IMR-90 (cell line): ENCODE measurements at regions not wholly inside any gene's neighbourhood (a gene's known extent, or its start where the extent isn't known, plus 50 kb on each side); places are given as distances from the start of the nearest gene placed in this dataset.

ENCODE experiments used
- ATAC-seq: fragments of 200-7000 bp; cut with Tn5 transposase; 2 replicates; pipeline ENCODE4 v1.9.1; 2020; ENCODE audit warnings: low read depth, mild to moderate bottlenecking, moderate library complexity
- BruUV-seq: library from RNA; stranded (reverse); fragments of 400-500 nt; replicated peaks from 2 replicates; lab custom pipeline; 2021; lab: Mats Ljungman, UMichigan
- CTCF ChIA-PET: fragments of 300-600 bp; formaldehyde crosslinking; extraction: SDS; loops from one replicate; lab custom pipeline; 2021; ENCODE audit warnings: antibody characterized with exemption; lab: Yijun Ruan, JAX
- POLR2A ChIA-PET: fragments of 300-600 bp; sonication (Branson Sonifier 250); formaldehyde crosslinking; loops from one replicate; lab custom pipeline; 2022; ENCODE audit warnings: antibody characterized with exemption; ENCODE audit not compliant: unreplicated experiment; lab: Charles Lee
- DNase-seq: peaks from one replicate; pipeline ENCODE4 v3.0.0; 2013
- H2AFZ ChIP-seq: replicated peaks from 2 replicates; pipeline ENCODE3; 2013; ENCODE audit warnings: low read length, mild to moderate bottlenecking; ENCODE audit not compliant: poor library complexity
- H2AK5ac ChIP-seq: 2 replicates; pipeline ENCODE4 v1.6.1; 2013; ENCODE audit warnings: low read depth, low read length, inconsistent platforms
- H2AK9ac ChIP-seq: replicated peaks from 2 replicates; pipeline ENCODE3; 2013; ENCODE audit warnings: mild to moderate bottlenecking, low read depth, low read length, moderate library complexity; ENCODE audit not compliant: poor library complexity
- H2BK120ac ChIP-seq: 2 replicates; pipeline ENCODE4 v1.6.1; 2013; ENCODE audit warnings: low read depth, low read length, inconsistent platforms
- H2BK15ac ChIP-seq: 3 replicates; pipeline ENCODE4 v1.6.1; 2013; ENCODE audit warnings: low read depth, low read length, inconsistent platforms
- H2BK20ac ChIP-seq: 2 replicates; pipeline ENCODE4 v1.6.1; 2013; ENCODE audit warnings: low read depth, mild to moderate bottlenecking, inconsistent platforms, low read length, moderate library complexity
- H2BK5ac ChIP-seq: 2 replicates; pipeline ENCODE4 v1.6.1; 2013; ENCODE audit warnings: mild to moderate bottlenecking, low read depth, low read length, inconsistent platforms; ENCODE audit not compliant: poor library complexity, severe bottlenecking
- H3K14ac ChIP-seq: replicated peaks from 2 replicates; pipeline ENCODE4 v1.6.1; 2013; ENCODE audit warnings: low read depth, low read length, inconsistent platforms
- H3K18ac ChIP-seq: 2 replicates; pipeline ENCODE4 v1.6.1; 2013; ENCODE audit warnings: low read depth, low read length, control low read depth
- H3K23ac ChIP-seq: 2 replicates; pipeline ENCODE4 v1.6.1; 2013; ENCODE audit warnings: low read depth, low read length, inconsistent platforms
- H3K27ac ChIP-seq: 2 replicates; pipeline ENCODE4 v1.5.1; 2013; ENCODE audit warnings: mild to moderate bottlenecking, control low read depth, low read length; ENCODE audit not compliant: insufficient read depth
- H3K27me3 ChIP-seq: 2 replicates; pipeline ENCODE4 v1.6.1; 2013; ENCODE audit warnings: low read length; ENCODE audit not compliant: control insufficient read depth, insufficient read depth
- H3K36me3 ChIP-seq: 2 replicates; pipeline ENCODE4 v1.6.1; 2013; ENCODE audit warnings: low read length, mixed read lengths; ENCODE audit not compliant: control insufficient read depth, insufficient read depth
- H3K4ac ChIP-seq: 2 replicates; pipeline ENCODE4 v1.6.1; 2013; ENCODE audit warnings: low read depth, low read length, inconsistent platforms
- H3K4me1 ChIP-seq: 2 replicates; pipeline ENCODE4 v1.6.1; 2013; ENCODE audit warnings: low read length, mixed read lengths; ENCODE audit not compliant: control insufficient read depth, insufficient read depth
- H3K4me2 ChIP-seq: 2 replicates; pipeline ENCODE4 v1.6.1; 2013; ENCODE audit warnings: low read depth, mild to moderate bottlenecking, control low read depth, low read length, moderate library complexity
- H3K4me3 ChIP-seq: 2 replicates; pipeline ENCODE4 v1.5.1; 2013; ENCODE audit warnings: low read depth, mild to moderate bottlenecking, control low read depth, low read length, moderate library complexity; ENCODE audit not compliant: insufficient read depth
- H3K56ac ChIP-seq: 2 replicates; pipeline ENCODE4 v1.6.1; 2013; ENCODE audit warnings: low read length, inconsistent platforms; ENCODE audit not compliant: insufficient read depth; ENCODE audit errors: extremely low read depth
- H3K79me1 ChIP-seq, 2 experiments: 2 replicates each; pipeline ENCODE4 v1.6.1; 2013; ENCODE audit warnings: low read length in 2 of 2, inconsistent platforms in 1 of 2, low read depth in 1 of 2
- H3K9ac ChIP-seq: 2 replicates; pipeline ENCODE4 v1.6.1; 2013; ENCODE audit warnings: low read depth, low read length, control low read depth
- H3K9me1 ChIP-seq: 2 replicates; pipeline ENCODE4 v1.6.1; 2013; ENCODE audit warnings: low read length, inconsistent platforms; ENCODE audit not compliant: insufficient read depth
- H3K9me3 ChIP-seq: 2 replicates; pipeline ENCODE4 v1.6.1; 2013; ENCODE audit warnings: low read length; ENCODE audit not compliant: control insufficient read depth, insufficient read depth
- H4K20me1 ChIP-seq: 2 replicates; pipeline ENCODE4 v1.6.1; 2013; ENCODE audit warnings: low read length, inconsistent platforms; ENCODE audit not compliant: insufficient read depth
- H4K5ac ChIP-seq: 2 replicates; pipeline ENCODE4 v1.6.1; 2013; ENCODE audit warnings: mild to moderate bottlenecking, low read depth, low read length, control low read depth
- H4K8ac ChIP-seq, 2 experiments: 2 replicates each; pipeline ENCODE4 v1.6.1; 2013; ENCODE audit warnings: low read depth in 2 of 2, low read length in 2 of 2, control low read depth in 1 of 2, inconsistent platforms in 1 of 2
- H4K91ac ChIP-seq: 2 replicates; pipeline ENCODE4 v1.6.1; 2013; ENCODE audit warnings: low read depth, low read length, inconsistent platforms; ENCODE audit not compliant: insufficient read depth
- BHLHE40 ChIP-seq: fragments of 150-350 bp; IDR thresholded peaks from 2 replicates; pipeline ENCODE4 v1.6.1; 2016; ENCODE audit warnings: mild to moderate bottlenecking, low read depth, low read length
- CEBPB ChIP-seq: IDR thresholded peaks from 2 replicates; pipeline ENCODE4 v1.6.1; 2012; ENCODE audit warnings: low read depth, low read length, improper control_type of control experiment
- CHD1 ChIP-seq: IDR thresholded peaks from 2 replicates; pipeline ENCODE4 v1.6.1; 2012; ENCODE audit warnings: low read depth, low read length, improper control_type of control experiment
- ELK1 ChIP-seq: fragments of 150-350 bp; IDR thresholded peaks from 2 replicates; pipeline ENCODE4 v1.6.1; 2016; ENCODE audit warnings: low read depth, mild to moderate bottlenecking, low read length, moderate library complexity, borderline replicate concordance
- FOS ChIP-seq: fragments of 150-350 bp; IDR thresholded peaks from 2 replicates; pipeline ENCODE4 v1.6.1; 2016; ENCODE audit warnings: low read depth, low read length
- MAFK ChIP-seq: IDR thresholded peaks from 2 replicates; pipeline ENCODE4 v1.6.1; 2012; ENCODE audit warnings: low read depth, low read length, improper control_type of control experiment
- MAZ ChIP-seq: IDR thresholded peaks from 2 replicates; pipeline ENCODE4 v1.6.1; 2012; ENCODE audit warnings: low read depth, mild to moderate bottlenecking, low read length, improper control_type of control experiment, moderate library complexity, borderline replicate concordance
- MXI1 ChIP-seq: IDR thresholded peaks from 2 replicates; pipeline ENCODE4 v1.6.1; 2012; ENCODE audit warnings: low read depth, mild to moderate bottlenecking, low read length, moderate library complexity, borderline replicate concordance
- NFE2L2 ChIP-seq: fragments of 150-350 bp; IDR thresholded peaks from 2 replicates; pipeline ENCODE4 v1.6.1; 2016; ENCODE audit warnings: low read depth, mild to moderate bottlenecking, low read length
- POLR2A ChIP-seq: IDR thresholded peaks from 2 replicates; pipeline ENCODE4 v1.6.1; 2012; ENCODE audit warnings: mild to moderate bottlenecking, low read depth, low read length
- RAD21 ChIP-seq: IDR thresholded peaks from 2 replicates; pipeline ENCODE4 v1.6.1; 2012; ENCODE audit warnings: low read length, improper control_type of control experiment
- RCOR1 ChIP-seq: IDR thresholded peaks from 2 replicates; pipeline ENCODE4 v1.6.1; 2012; ENCODE audit warnings: mild to moderate bottlenecking, low read length, improper control_type of control experiment; ENCODE audit not compliant: insufficient replicate concordance
- RFX5 ChIP-seq: IDR thresholded peaks from 2 replicates; pipeline ENCODE4 v1.8.0; 2012; ENCODE audit warnings: low read depth, mild to moderate bottlenecking, low read length, moderate library complexity
- SMC3 ChIP-seq: fragments of 150-350 bp; IDR thresholded peaks from 2 replicates; pipeline ENCODE4 v1.6.1; 2016; ENCODE audit warnings: low read depth, mild to moderate bottlenecking, antibody characterized with exemption, low read length, moderate library complexity
- USF2 ChIP-seq: fragments of 150-350 bp; IDR thresholded peaks from 2 replicates; pipeline ENCODE4 v1.6.1; 2017; ENCODE audit warnings: mild to moderate bottlenecking, antibody characterized with exemption, low read length, low read depth
- WGBS, 2 experiments: methylation state at CpG; one replicate each; pipeline versions ENCODE4 v1.1.5 to v1.1.7; 2013; ENCODE audit warnings: missing lambda C conversion rate in 2 of 2; ENCODE audit not compliant: insufficient read length in 1 of 2; ENCODE audit errors: extremely low coverage in 2 of 2; 5-methylcytosine and 5-hydroxymethylcytosine counted together
- dilution Hi-C: fragments of 300-500 bp; cut with HindIII; formaldehyde crosslinking; loops from one replicate; pipeline ENCODE4 v1.14.3; 2018; ENCODE audit warnings: low sequenced_read_pairs; ENCODE audit not compliant: unreplicated experiment
- in situ Hi-C: fragments of 300-500 bp; cut with MboI; formaldehyde crosslinking; loops from 3 replicates; pipeline ENCODE4 v1.14.3; 2019; ENCODE audit warnings: low sequenced_read_pairs, inconsistent platforms, mixed read lengths
- intact Hi-C: fragments of 100-400 bp; cut with micrococcal nuclease; formaldehyde crosslinking; loops from 2 replicates; pipeline ENCODE4 v1.10.0; 2022
- TF ChIP-seq, protein P1 (sequence below): conservative IDR thresholded peaks from 2 replicates; pipeline ENCODE4 v1.5.1; 2012; ENCODE audit warnings: mild to moderate bottlenecking, low read depth, low read length, improper control_type of control experiment

DNA sequence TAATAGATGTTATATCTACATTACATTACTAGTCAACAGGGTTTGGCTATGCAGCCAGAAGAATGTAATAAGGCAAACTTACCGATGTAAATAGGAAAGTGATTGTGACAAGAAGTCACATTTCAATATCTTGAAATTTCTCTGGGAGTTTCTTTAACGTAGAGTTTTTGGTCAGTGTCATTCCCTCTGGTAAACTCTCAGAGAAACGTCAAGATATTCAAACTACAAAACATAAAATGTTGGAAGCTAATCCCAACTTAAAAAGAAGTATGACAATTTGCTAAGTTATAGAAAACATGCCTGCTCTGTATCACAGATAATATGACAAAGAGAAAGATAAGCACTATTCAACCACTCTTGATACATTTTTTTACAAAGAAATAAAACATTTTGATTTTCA is 111.2 kb upstream of the PRICKLE2 start:
- no peaks in the 10 kb centered on the region for H3K9me3 ChIP-seq
- dilution Hi-C loops (no loop called here), intact Hi-C loops (no loop called here), in situ Hi-C loops (no loop called here)
- H3K14ac ChIP-seq, result no peak overlapping the region
- H2BK15ac ChIP-seq, result no peak overlapping the region
- no peaks in the 10 kb centered on the region for H3K27me3 ChIP-seq
- ATAC-seq (no peak), DNase-seq (no peak)
- WGBS, 2 experiments, result no CpG with 5 or more reads among the region's 3 CpGs
- H2BK5ac ChIP-seq, result no peak overlapping the region
- no peak overlapping the region for H3K18ac ChIP-seq
- H3K4me3 ChIP-seq, result no peak overlapping the region
- H2AFZ ChIP-seq, result no peak overlapping the region
- no peak overlapping the region for H3K56ac ChIP-seq
- no peaks in the 10 kb centered on the region for H4K20me1 ChIP-seq
- no peak overlapping the region for H3K9ac ChIP-seq
- ChIA-PET POLR2A (no interaction called here), CTCF (no interaction called here)
- no peaks in the 10 kb centered on the region for H3K36me3 ChIP-seq
- no peak overlapping the region for H3K23ac ChIP-seq
- no peak overlapping the region for H4K8ac ChIP-seq
- no peak overlapping the region for H2AK9ac ChIP-seq
- H3K9me1 ChIP-seq, result peaks cover 10% of the 10 kb centered on the region
- H3K4me1 ChIP-seq, result peaks cover 14% of the 10 kb centered on the region
- no peak overlapping the region for H3K4me2 ChIP-seq
- no peak overlapping the region for H3K27ac ChIP-seq
- no peak overlapping the region for H4K5ac ChIP-seq
- no peak overlapping the region for H4K91ac ChIP-seq
- H3K79me1 ChIP-seq, result peaks cover 0 to 6% of the 10 kb centered on the region in 2 experiments; a peak in 2 of 4 replicates
- no TSS peak for BruUV-seq
- no peak overlapping the region for H3K4ac ChIP-seq
- no peak overlapping the region for H2BK20ac ChIP-seq
- H2AK5ac ChIP-seq, result no peak overlapping the region
- H2BK120ac ChIP-seq, result no peak overlapping the region
- TF ChIP-seq RCOR1 (no peak), CEBPB (no peak), FOS (no peak), MAFK (no peak), MXI1 (no peak), ELK1 (no peak), RFX5 (no peak), MAZ (no peak), RAD21 (no peak), CHD1 (no peak), USF2 (no peak), SMC3 (no peak), POLR2A (no peak), NFE2L2 (no peak), BHLHE40 (no peak)
- TF ChIP-seq, protein P1, sequence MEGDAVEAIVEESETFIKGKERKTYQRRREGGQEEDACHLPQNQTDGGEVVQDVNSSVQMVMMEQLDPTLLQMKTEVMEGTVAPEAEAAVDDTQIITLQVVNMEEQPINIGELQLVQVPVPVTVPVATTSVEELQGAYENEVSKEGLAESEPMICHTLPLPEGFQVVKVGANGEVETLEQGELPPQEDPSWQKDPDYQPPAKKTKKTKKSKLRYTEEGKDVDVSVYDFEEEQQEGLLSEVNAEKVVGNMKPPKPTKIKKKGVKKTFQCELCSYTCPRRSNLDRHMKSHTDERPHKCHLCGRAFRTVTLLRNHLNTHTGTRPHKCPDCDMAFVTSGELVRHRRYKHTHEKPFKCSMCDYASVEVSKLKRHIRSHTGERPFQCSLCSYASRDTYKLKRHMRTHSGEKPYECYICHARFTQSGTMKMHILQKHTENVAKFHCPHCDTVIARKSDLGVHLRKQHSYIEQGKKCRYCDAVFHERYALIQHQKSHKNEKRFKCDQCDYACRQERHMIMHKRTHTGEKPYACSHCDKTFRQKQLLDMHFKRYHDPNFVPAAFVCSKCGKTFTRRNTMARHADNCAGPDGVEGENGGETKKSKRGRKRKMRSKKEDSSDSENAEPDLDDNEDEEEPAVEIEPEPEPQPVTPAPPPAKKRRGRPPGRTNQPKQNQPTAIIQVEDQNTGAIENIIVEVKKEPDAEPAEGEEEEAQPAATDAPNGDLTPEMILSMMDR, result no peak
